ENCODE measurements at regions not wholly inside any gene's neighbourhood (a gene's known extent, or its start where the extent isn't known, plus 50 kb on each side); places are given as distances from the start of the nearest gene placed in this dataset.

- TF ChIP-seq POLR2AphosphoS5 (IDR thresholded peaks at IDR 0.05; ENCODE audit: low read depth, low read length) = no peak
- TF ChIP-seq POLR2A (IDR thresholded peaks at IDR 0.05; ENCODE audit: low read depth, low read length) = no peak
Measured at GRCh38 chr6:105833959-105834947, 251.9 kb upstream of the PRDM1 start.

Data from GM12892 (cell line).